ENCODE measurements at regions not wholly inside any gene's neighbourhood (a gene's known extent, or its start where the extent isn't known, plus 50 kb on each side); places are given as distances from the start of the nearest gene placed in this dataset.

GRCh38 chr10:4326647-4327046 lies 499.4 kb upstream of the AKR1E2 start:
- TF ChIP-seq CTCF (IDR thresholded peaks at IDR 0.05 in 4 of 5, conservative IDR thresholded peaks at IDR 0.05 in 1 of 5) (no peak), POLR2A (IDR thresholded peaks at IDR 0.05) (no peak)
